HG02610 (cell line): ENCODE measurements at regions not wholly inside any gene's neighbourhood (a gene's known extent, or its start where the extent isn't known, plus 50 kb on each side); places are given as distances from the start of the nearest gene placed in this dataset.
"Not testable (repeated sequence)": the region's sequence is repeated elsewhere in the genome, so short reads cannot be mapped to it uniquely, and the experiment has no call there.

ENCODE experiments used
- ATAC-seq: cut with Tn5 transposase; IDR thresholded peaks from one replicate; pipeline ENCODE4 v1.9.1; 2021; ENCODE audit warnings: mild to moderate bottlenecking, moderate library complexity; ENCODE audit not compliant: unreplicated experiment

DNA sequence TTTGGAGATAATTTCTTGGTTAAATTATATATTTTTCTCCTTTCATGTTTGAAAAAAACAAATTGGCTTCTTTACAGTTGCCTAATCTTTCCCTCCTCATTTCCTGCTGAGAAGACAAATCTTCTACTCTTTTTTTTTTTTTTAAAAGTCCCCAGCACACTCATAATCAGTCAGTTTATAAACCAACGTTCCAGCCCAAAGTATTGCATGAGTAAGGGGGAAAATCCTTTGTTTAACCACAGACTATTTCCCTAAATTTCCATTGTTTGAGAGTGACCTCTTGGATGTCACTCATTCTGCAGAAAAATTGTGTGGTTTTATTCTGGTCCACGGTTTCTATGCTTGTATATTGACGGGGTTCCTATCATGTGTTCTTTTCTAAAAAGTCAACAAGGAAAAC lies 55.1 kb upstream of the TLR4 start:
- ATAC-seq = no peak

- no peak for ATAC-seq
These were observed 59.1 kb upstream of the TLR4 start for GRCh38 chr9:117644932-117645636.

- ATAC-seq = peak; percentile 83
These were observed 59.9 kb upstream of the TLR4 start for GRCh38 chr9:117644133-117644931.

DNA sequence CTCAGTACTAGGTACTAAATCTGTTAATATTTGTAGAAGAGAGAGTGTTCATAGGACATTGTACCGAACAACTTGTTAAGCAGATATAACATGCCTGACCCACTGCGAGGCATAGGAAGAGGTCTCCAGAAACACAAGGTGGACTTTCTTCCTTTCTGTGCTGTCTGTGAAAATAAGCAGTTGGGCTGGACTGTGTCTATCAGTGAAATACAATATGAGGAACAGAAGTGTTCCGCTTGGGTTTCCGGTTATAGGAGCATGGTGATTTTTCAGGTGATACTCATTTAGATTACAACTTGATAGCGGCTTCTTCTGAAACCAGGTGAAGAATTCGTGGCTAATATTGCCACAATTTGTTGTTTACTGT lies 60.9 kb upstream of the TLR4 start:
- ATAC-seq = no peak

- ATAC-seq = not testable (repeated sequence)
These were observed 61.5 kb upstream of the TLR4 start for GRCh38 chr9:117642571-117643287.

DNA sequence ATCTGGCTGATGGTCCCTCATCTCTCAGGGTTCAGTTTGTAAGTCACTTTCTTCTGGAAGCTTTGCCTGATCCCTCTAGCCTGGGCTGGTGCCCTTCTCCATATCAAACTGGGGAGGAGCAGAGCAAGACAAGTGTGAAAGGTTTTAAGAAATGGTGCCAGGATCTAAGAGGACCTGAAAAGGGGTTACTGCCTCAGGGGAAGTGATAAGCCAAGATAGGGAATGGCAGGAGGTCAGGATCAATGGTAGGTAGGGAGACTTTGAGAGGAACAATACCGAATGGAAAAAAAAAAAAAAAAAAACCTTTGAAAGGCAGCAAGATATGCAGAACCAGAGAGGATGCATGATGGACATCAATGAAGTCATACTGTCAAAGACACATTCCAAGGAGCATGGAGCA lies 67.5 kb upstream of the TLR4 start:
- ATAC-seq = no peak

- no peak for ATAC-seq
These were observed 79.0 kb upstream of the TLR4 start for GRCh38 chr9:117625154-117625553.

- no peak for ATAC-seq
These were observed 80.1 kb upstream of the TLR4 start for GRCh38 chr9:117624106-117624505.

DNA sequence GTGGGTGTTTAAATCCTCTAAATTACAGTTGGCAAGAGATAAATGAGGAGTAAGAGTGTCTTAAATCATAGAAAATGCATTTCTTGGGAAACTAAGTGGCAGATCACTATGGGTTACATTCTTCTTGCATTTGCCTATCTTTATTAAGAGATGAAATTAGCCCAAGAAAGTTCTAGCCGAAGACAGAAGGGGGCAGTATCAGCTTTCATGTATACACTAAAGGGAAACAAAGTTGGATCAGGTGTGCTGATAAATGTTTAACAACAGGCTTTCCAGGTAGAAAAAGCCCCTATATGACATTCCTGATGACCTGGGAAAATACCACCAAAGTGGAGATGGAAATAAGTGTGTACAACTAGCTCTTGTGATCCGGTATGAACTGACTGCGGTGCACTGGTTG lies 81.9 kb upstream of the TLR4 start:
- ATAC-seq = no peak

- no peak for ATAC-seq
These were observed 87.8 kb upstream of the TLR4 start for GRCh38 chr9:117616431-117616831.

DNA sequence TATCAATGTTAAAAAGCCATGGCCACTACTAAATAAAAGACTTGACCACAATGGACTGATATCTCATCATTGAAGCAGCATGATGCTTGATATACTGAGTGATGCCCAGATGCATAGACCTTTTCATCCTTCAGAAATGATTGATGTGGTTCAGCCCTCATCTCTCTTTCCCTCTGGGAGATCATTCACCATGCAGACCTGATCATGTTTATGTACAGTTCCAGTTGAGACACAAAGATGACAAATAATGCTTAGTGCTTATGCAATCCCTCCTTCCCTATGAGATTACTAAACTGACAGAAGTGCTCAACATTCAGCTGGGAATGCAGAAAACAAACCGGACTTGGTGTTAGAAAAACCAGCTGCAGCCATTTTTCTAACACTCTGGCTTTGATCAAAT lies 91.9 kb upstream of the TLR4 start:
- no peak for ATAC-seq

- ATAC-seq = no peak
These were observed 106.2 kb upstream of the TLR4 start for GRCh38 chr9:117597977-117598376.

- no peak for ATAC-seq
These were observed 107.5 kb upstream of the TLR4 start for GRCh38 chr9:117596678-117597077.

DNA sequence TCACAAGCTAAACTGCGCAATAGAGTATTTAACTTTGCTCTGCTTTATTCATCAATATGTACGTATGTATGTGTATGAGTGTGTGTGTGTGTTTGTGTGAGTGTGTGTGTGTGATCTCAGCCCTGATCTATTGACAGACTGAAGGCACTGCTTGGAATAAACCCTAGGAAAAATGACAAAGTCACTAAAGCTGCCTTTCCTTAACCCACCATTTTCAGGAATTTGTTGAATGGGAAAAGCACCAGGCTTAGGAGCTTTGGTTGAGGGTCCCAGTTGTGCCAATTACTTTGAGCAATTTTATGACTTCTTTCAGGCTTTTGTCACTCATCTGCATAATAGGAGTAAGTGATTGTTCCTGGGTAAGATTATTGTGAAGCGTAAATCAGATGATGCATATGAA lies 108.6 kb upstream of the TLR4 start:
- no peak for ATAC-seq

DNA sequence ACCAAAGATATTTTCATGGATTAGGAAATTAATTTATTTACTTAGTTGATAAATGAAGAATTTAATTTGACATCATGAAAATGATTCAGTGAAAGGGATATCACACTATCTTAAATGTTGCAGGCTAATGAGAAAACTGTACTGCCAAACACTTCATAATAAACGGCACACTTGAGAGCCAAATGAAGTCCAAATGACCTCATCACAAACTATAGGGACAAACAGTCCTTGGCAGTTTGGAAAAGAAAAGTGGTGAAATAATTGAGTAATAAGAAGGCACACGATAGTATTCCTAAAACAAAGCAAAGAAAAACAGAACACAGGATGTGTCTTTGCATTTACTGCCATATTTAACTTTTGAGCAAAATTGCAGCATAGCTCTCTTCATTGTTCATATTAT lies 116.9 kb upstream of the TLR4 start:
- ATAC-seq = no peak

GRCh38 chr9:117574099-117574498 lies 130.1 kb upstream of the TLR4 start:
- no peak for ATAC-seq

- ATAC-seq = no peak
These were observed 139.4 kb upstream of the TLR4 start for GRCh38 chr9:117564839-117565238.

GRCh38 chr9:117561761-117562160 lies 142.4 kb upstream of the TLR4 start:
- ATAC-seq = no peak

DNA sequence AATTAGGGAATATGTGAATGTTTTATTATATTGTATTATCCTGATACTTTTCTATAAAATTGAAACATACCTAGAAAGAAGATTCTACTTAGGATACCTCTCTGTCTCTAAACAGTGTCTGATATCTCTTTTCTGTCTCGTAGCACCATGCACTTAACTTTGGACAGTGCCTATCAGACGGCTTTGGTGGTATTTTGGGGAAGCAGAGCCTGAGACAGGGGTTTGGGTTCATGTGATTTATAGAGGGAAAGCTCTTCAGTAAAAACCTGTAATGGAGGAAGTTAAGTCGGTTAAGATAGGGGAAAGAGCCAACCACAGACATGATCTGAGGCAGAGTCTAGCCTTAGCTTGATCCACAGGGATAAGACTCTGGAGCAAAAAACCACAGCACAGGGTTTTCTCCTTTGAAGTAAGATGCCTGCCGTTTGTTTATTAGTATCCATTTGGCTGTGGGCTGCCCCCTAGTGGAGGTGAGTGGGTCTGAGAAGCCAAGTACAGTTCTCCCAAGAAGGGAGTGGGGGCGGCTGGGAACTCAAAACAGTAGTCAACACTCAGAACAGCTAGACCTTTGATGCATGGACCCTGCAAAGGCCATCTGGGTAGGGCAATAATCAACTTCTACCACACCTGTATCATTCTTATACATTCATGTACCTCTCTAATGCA lies 141.2 kb upstream of the ASTN2 start:
- ATAC-seq = peak; percentile 90

DNA sequence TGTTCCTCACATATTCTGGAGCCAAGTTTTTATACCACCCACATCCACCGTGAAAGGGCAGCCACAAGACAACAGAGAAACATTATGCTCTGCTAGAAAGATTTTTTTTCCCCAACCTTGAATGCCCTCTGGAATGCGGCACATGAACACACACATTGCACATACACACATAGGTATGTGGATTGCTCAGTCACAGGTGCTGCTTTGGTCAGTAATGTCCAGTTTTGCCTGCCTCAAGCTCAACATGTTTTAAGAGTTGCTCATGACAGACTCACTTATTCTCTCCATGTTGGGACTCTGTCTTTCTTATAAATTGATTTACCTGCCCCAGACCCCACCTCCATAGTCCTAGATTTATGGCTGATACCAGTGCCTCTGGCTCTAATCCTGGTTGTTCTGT lies 138.0 kb upstream of the ASTN2 start:
- no peak for ATAC-seq

- ATAC-seq = no peak
These were observed 136.3 kb upstream of the ASTN2 start for GRCh38 chr9:117551171-117551570.
